HG03139 (cell line): ENCODE measurements at regions not wholly inside any gene's neighbourhood (a gene's known extent, or its start where the extent isn't known, plus 50 kb on each side); places are given as distances from the start of the nearest gene placed in this dataset.

Experiments
- ATAC-seq: cut with Tn5 transposase; IDR thresholded peaks from one replicate; pipeline ENCODE4 v1.9.1; 2021; ENCODE audit not compliant: unreplicated experiment

GRCh38 chr1:188241629-188242028 lies 1412.9 kb downstream of the PLA2G4A start:
- ATAC-seq: no peak

DNA sequence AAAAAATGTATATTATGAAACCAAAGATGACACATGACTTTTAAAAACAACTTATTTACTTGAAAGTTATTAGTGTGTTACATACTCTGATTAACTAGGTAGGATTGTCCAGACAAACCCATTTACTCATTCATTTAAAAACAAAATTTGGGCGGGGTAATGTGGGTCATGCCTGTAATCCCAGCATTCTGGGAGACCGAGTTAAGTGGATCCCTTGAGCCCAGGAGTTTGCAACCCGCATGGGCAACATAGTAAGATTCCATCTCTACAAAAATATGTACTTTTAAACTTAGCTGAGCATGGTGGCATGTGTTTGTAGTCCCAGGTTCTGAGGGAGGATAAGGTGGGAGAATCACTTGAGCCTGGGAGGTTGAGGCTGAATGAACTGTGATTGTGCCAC lies 1414.7 kb downstream of the PLA2G4A start:
- ATAC-seq: no peak

GRCh38 chr1:188244681-188245080 lies 1415.9 kb downstream of the PLA2G4A start:
- no peak for ATAC-seq

GRCh38 chr1:188247255-188247654 lies 1418.5 kb downstream of the PLA2G4A start:
- ATAC-seq: no peak

DNA sequence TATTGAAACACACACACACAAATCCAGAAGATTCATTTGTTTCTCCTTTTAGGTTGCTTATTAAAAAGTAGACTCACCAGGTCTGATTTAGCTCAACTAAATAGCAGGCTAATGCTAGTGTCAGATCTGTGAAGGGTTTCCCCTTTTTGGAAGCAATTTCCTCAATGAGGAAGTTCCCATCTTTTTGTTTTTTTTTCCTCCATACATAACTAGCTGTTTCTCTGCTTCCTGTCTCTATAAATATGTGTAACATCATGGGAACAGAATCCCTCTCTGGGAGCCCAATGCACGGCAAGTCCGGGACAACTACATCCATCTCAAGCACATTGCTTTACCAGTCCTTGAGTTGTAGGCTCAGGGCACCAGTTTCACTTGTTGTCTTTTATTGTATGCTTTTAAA lies 1421.1 kb downstream of the PLA2G4A start:
- ATAC-seq: no peak

DNA sequence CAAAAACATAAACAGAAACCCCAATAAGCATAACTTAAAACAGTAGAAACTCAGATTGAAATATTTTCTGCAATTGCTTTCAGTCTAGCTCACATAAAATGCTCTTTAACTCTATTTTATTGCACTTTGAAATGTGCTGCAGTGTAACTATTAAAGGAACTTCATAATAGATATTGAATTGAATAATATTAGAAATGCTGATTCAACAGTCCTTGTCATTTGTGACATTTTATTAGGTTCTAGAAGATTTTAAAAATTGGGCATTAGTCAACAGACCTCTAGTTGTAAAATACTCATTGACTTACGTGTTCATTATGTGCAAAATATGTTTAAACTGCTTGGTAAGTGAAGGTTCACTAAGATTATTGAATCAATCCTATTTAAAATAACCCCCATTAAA lies 1422.3 kb downstream of the PLA2G4A start:
- no peak for ATAC-seq

DNA sequence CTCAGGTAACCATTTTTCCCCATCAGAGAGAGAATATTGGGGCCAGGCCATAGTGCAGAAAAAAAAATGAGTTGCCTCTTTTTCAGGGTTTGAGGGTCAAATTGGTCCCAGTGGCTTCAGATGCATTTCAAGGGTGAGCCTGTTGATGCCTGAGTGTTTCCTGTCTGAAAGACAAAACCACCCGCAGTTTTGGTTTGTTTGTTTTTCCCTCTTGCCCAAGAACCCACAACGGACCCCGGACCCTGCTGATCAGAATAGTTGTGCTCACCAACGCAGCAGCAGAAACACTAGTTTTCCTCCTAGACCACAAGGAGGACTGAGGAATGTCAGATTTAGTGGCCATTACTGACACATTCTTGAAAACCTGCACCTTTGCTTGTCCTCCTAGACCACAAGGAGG lies 1433.1 kb downstream of the PLA2G4A start:
- no peak for ATAC-seq

DNA sequence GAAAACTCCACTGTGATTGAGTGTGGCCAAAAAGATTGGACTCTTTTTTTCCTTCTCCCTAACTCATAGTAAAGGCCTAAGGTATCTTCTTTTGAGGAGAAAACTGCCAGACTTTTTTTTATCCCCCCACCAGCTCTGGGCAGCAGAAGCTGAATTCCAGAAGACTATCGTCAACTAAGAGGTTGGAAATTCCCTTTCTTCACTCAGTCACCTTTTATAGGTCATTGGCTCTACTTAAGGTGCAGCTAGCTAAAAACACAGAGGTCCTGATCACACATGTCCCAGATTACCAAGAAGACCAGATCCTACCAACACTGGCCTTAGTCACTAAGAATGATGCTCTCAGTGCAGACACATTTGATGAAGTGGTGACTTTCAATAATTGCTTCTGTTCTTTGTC lies 1441.2 kb downstream of the PLA2G4A start:
- no peak for ATAC-seq

- no peak for ATAC-seq
These were observed 1441.7 kb downstream of the PLA2G4A start for GRCh38 chr1:188270497-188270896.

DNA sequence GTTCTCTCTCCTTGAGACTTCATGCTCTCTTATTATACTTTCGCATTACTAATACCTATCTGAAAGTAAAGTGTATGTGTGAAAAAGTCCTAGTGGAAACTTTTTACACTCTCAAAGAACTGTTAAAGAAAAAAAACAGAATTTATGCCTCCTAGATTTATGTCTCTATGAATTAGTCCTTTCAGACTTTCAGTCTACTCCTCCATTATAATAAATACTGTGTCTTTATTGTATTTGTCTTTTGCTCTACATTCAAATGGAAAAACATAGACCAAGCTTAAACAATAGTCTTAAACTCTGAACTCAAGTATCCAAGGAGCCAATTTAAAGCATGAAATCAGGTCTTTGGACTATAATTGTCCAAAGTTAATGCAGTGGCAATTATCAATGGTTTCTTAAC lies 1449.0 kb downstream of the PLA2G4A start:
- no peak for ATAC-seq

DNA sequence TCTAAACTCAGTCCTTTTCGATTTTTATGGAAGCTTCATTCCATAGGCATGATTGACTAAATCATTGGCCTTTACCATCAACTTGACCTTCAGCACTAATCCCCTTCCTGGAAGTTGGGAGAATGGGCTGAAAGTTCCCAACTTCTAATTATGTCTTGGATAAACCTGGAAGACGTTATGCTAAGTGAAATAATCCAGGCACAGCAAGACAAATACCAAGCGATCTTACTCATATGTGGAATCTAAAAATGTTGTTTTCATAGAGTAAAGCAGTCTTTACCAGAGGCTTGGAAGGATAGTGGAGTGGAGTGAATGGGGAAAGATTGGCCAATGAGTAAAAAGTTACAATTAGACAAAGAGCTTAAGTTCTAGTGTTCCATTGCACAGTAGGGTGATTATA lies 1453.2 kb downstream of the PLA2G4A start:
- no peak for ATAC-seq

DNA sequence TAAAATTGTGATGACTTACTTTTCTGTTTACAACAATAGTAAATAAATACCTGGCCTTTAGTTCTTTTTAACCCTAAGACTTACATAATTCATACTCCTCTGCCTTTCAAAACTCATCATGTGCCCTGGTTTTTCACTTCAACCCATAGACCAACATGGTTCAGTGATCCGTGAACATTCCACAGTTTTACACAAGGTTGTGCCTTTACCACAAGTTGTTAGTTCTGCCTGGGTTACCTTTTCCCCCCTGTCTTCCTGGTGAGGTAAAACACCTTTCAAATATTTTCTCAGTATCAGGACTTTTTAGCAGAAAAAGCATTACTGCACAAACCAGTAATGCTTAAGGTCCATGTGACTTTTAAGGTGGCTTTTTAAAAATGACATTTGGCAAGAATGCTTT lies 1466.4 kb downstream of the PLA2G4A start:
- ATAC-seq: no peak

GRCh38 chr1:188302746-188303145 lies 1474.0 kb downstream of the PLA2G4A start:
- no peak for ATAC-seq

- no peak for ATAC-seq
These were observed 1485.9 kb downstream of the PLA2G4A start for GRCh38 chr1:188314557-188315137.

GRCh38 chr1:188317894-188318293 lies 1489.1 kb downstream of the PLA2G4A start:
- ATAC-seq: no peak

- no peak for ATAC-seq
These were observed 1496.5 kb downstream of the PLA2G4A start for GRCh38 chr1:188325211-188325610.

DNA sequence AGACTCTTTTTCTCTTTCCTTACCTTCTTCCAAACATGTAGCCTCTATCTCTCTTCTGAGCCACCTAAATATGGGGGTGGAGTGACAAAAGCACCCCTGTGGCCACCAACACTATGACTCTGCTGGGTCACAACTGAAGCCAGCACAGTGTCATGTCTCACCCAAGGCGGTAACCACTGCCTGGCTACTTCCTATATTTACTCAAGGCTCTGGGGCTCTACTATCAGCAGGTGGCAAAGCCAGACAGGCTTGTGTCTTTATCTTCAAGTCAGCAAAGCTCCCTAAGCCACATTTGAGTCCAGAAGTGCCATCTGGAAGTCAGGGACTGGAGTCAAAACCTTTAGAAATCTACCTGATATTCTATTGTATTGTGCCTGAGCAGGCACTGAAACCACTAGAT lies 1515.2 kb downstream of the PLA2G4A start:
- no peak for ATAC-seq

DNA sequence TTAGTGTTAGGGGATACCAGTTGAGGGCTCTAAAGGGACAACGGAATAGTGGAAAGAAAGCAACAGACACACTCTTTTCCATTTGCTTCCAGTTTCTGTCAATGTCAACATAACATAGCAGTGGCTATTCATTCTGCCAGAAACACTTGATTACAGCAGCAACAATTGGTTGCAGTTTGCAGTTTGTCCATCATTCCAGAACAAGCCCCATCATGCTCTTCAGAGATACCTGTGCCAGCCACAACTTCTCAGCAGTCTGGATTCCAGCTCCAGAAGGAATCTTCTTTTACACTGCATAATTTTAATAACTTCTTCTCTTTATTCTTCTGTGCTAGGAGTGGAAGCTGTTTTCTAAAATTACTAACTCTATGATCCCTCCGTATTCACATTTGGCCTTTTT lies 1521.4 kb downstream of the PLA2G4A start:
- ATAC-seq: no peak

GRCh38 chr1:188355082-188355481 lies 1526.3 kb downstream of the PLA2G4A start:
- no peak for ATAC-seq

GRCh38 chr1:188355847-188356246 lies 1527.1 kb downstream of the PLA2G4A start:
- no peak for ATAC-seq

DNA sequence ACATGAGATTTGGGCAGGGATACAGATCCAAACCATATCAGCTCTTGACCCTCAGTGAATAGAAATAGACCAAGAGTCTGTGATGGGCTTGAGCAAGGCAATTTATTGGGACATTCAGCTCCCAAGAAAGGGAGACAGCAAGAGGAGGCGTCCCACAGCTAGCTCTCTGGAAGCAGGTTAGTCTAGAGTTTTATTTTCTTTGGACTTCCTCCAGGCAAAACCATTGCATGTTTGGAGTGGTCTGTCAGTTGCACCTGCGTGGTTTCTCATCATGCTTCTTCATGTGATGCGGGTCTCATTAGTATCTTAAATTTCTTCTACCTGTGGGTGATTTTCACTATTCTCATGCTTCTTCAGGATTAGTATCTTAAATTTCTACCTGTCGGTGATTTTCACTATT lies 1530.6 kb downstream of the PLA2G4A start:
- no peak for ATAC-seq

DNA sequence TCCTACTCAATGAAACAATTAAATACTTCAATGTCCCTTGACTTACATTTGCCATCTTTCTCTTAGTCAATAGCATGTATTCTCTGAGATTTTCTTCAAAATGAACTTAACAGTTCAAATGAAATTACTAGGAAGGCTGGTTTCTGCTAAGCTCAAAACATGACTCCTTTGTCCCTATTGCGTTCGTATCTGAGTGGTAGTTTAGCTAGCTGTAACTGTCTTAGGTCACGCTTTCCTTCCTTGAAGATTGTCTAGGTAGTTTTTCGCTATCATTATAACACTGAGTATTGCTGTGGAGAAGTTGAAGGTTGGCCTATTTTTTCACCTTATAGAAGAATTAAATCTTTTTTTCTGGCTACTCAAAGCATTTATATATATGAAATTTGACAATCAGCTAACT lies 1535.2 kb downstream of the PLA2G4A start:
- ATAC-seq: no peak

- ATAC-seq: no peak
These were observed 1536.2 kb downstream of the PLA2G4A start for GRCh38 chr1:188364927-188365449.
